ENCODE measurements at regions not wholly inside any gene's neighbourhood (a gene's known extent, or its start where the extent isn't known, plus 50 kb on each side); places are given as distances from the start of the nearest gene placed in this dataset.

- DNase-seq (ENCODE audit: low spot score in 2 of 2, unreplicated experiment in 2 of 2) = no peak
- Mint-ChIP-seq H3K4me1 (peaks cover 3% of the 10 kb centered on the region), H3K27me3 (ENCODE audit: low read depth) (no peaks in the 10 kb centered on the region), H3K27ac (no peak overlapping the region), H3K4me3 (no peak overlapping the region), H3K9me3 (peaks cover 8% of the 10 kb centered on the region), H3K36me3 (no peaks in the 10 kb centered on the region)
- TF ChIP-seq CTCF (IDR thresholded peaks at IDR 0.05; ENCODE audit: unreplicated experiment) = no peak
Measured at GRCh38 chr10:27437775-27438174, 66.3 kb upstream of the RAB18 start.

GRCh38 chr10:27436710-27437109, 67.4 kb upstream of the RAB18 start:
- no peaks in the 10 kb centered on the region for H3K36me3 Mint-ChIP-seq
- no peak for TF ChIP-seq CTCF (IDR thresholded peaks at IDR 0.05; ENCODE audit: unreplicated experiment)
- H3K4me1 Mint-ChIP-seq = peaks cover 3% of the 10 kb centered on the region
- DNase-seq (ENCODE audit: low spot score in 2 of 2, unreplicated experiment in 2 of 2) = no peak
- H3K27ac Mint-ChIP-seq = no peak overlapping the region
- no peak overlapping the region for H3K4me3 Mint-ChIP-seq
- H3K9me3 Mint-ChIP-seq = peaks cover 9% of the 10 kb centered on the region
- H3K27me3 Mint-ChIP-seq (ENCODE audit: low read depth) = no peaks in the 10 kb centered on the region

GRCh38 chr10:27433976-27434375, 70.1 kb upstream of the RAB18 start:
- Mint-ChIP-seq H3K27ac (no peak overlapping the region), H3K4me1 (no peaks in the 10 kb centered on the region), H3K36me3 (no peaks in the 10 kb centered on the region), H3K4me3 (no peak overlapping the region), H3K9me3 (peaks cover 9% of the 10 kb centered on the region), H3K27me3 (ENCODE audit: low read depth) (peaks cover under 1% of the 10 kb centered on the region)
- no peak for TF ChIP-seq CTCF (IDR thresholded peaks at IDR 0.05; ENCODE audit: unreplicated experiment)
- DNase-seq (ENCODE audit: low spot score in 2 of 2, unreplicated experiment in 2 of 2) = no peak

GRCh38 chr10:27426948-27427467, 77.1 kb upstream of the RAB18 start:
- H3K36me3 Mint-ChIP-seq = no peaks in the 10 kb centered on the region
- no peak for TF ChIP-seq CTCF (IDR thresholded peaks at IDR 0.05; ENCODE audit: unreplicated experiment)

GRCh38 chr10:27413831-27414348, 90.2 kb upstream of the RAB18 start:
- H3K9me3 Mint-ChIP-seq = no peaks in the 10 kb centered on the region
- TF ChIP-seq CTCF (IDR thresholded peaks at IDR 0.05; ENCODE audit: unreplicated experiment) = no peak
- H3K4me3 Mint-ChIP-seq = no peak overlapping the region
- DNase-seq (ENCODE audit: low spot score in 2 of 2, unreplicated experiment in 2 of 2) = no peak
- no peaks in the 10 kb centered on the region for H3K36me3 Mint-ChIP-seq
- H3K27me3 Mint-ChIP-seq (ENCODE audit: low read depth) = no peaks in the 10 kb centered on the region
- H3K4me1 Mint-ChIP-seq = no peaks in the 10 kb centered on the region
- H3K27ac Mint-ChIP-seq = no peak overlapping the region

More at GRCh38 chr10:27426948-27427467, 77.1 kb upstream of the RAB18 start:
- H3K27me3 Mint-ChIP-seq (ENCODE audit: low read depth) = peaks cover 5% of the 10 kb centered on the region
- H3K27ac Mint-ChIP-seq = no peak overlapping the region
- H3K4me3 Mint-ChIP-seq = no peak overlapping the region
- no peaks in the 10 kb centered on the region for H3K4me1 Mint-ChIP-seq
- H3K9me3 Mint-ChIP-seq = peaks cover 22% of the 10 kb centered on the region
- DNase-seq (ENCODE audit: low spot score in 2 of 2, unreplicated experiment in 2 of 2) = no peak

- Mint-ChIP-seq H3K4me1 (no peaks in the 10 kb centered on the region), H3K27me3 (ENCODE audit: low read depth) (no peaks in the 10 kb centered on the region), H3K36me3 (no peaks in the 10 kb centered on the region), H3K9me3 (peaks cover under 1% of the 10 kb centered on the region), H3K4me3 (no peak overlapping the region), H3K27ac (no peak overlapping the region)
- DNase-seq (ENCODE audit: low spot score in 2 of 2, unreplicated experiment in 2 of 2) = no peak
- no peak for TF ChIP-seq CTCF (IDR thresholded peaks at IDR 0.05; ENCODE audit: unreplicated experiment)
Measured at GRCh38 chr10:27413387-27413786, 90.7 kb upstream of the RAB18 start.
